CD1c-positive myeloid dendritic cell (primary cell): ENCODE measurements at regions not wholly inside any gene's neighbourhood (a gene's known extent, or its start where the extent isn't known, plus 50 kb on each side); places are given as distances from the start of the nearest gene placed in this dataset.

Experiments used
- DNase-seq: peaks from one replicate; pipeline ENCODE4 v3.0.0-alpha.2; 2016; ENCODE audit errors: extremely low spot score

- DNase-seq, result no peak
Measured at GRCh38 chr13:97057176-97057575, 62.9 kb upstream of the OXGR1 start.

- DNase-seq, result no peak
Measured at GRCh38 chr13:97058391-97058790, 64.1 kb upstream of the OXGR1 start.

GRCh38 chr13:97058926-97059325, 64.7 kb upstream of the OXGR1 start:
- DNase-seq, result no peak

- no peak for DNase-seq
Measured at GRCh38 chr13:97067017-97067895, 73.0 kb upstream of the OXGR1 start.

- no peak for DNase-seq
Measured at GRCh38 chr13:97068151-97068550, 73.9 kb upstream of the OXGR1 start.

- DNase-seq, result no peak
Measured at GRCh38 chr13:97069050-97069815, 75.0 kb upstream of the OXGR1 start.

- no peak for DNase-seq
Measured at GRCh38 chr13:97072297-97072696, 78.0 kb upstream of the OXGR1 start.

GRCh38 chr13:97074618-97075017, 80.3 kb upstream of the OXGR1 start:
- DNase-seq, result no peak

GRCh38 chr13:97076898-97077297, 82.6 kb upstream of the OXGR1 start:
- DNase-seq, result peak; percentile 50

- peak; percentile 10 for DNase-seq
Measured at GRCh38 chr13:97077341-97077740, 83.1 kb upstream of the OXGR1 start.

GRCh38 chr13:97079726-97080125, 85.5 kb upstream of the OXGR1 start:
- no peak for DNase-seq

- no peak for DNase-seq
Measured at GRCh38 chr13:97082461-97083207, 88.4 kb upstream of the OXGR1 start.

- no peak for DNase-seq
Measured at GRCh38 chr13:97091196-97091595, 96.9 kb upstream of the OXGR1 start.

GRCh38 chr13:97100821-97101220, 106.5 kb upstream of the OXGR1 start:
- DNase-seq, result peak; percentile 3

- DNase-seq, result no peak
Measured at GRCh38 chr13:97101912-97102708, 107.8 kb upstream of the OXGR1 start.

- DNase-seq, result no peak
Measured at GRCh38 chr13:97106323-97106722, 112.0 kb upstream of the OXGR1 start.

GRCh38 chr13:97107815-97108529, 113.7 kb upstream of the OXGR1 start:
- DNase-seq, result no peak

- DNase-seq, result no peak
Measured at GRCh38 chr13:97108530-97108900, 113.6 kb upstream of the MBNL2 start.

- DNase-seq, result no peak
Measured at GRCh38 chr13:97109256-97109655, 112.9 kb upstream of the MBNL2 start.

- DNase-seq, result peak; percentile 87
Measured at GRCh38 chr13:97109841-97110492, 112.2 kb upstream of the MBNL2 start.
